ENCODE measurements at regions not wholly inside any gene's neighbourhood (a gene's known extent, or its start where the extent isn't known, plus 50 kb on each side); places are given as distances from the start of the nearest gene placed in this dataset.

- TF ChIP-seq SUZ12 (IDR thresholded peaks at IDR 0.05; ENCODE audit: extremely low read depth, insufficient read depth, insufficient read length) (no peak), ZNF274 (IDR thresholded peaks at IDR 0.05; ENCODE audit: low read depth, low read length) (no peak), YY1 (IDR thresholded peaks at IDR 0.05; ENCODE audit: insufficient read depth, insufficient read length) (no peak)
Observed at GRCh38 chr5:129392681-129393080, 67.4 kb upstream of the ADAMTS19 start.
